ENCODE measurements at regions not wholly inside any gene's neighbourhood (a gene's known extent, or its start where the extent isn't known, plus 50 kb on each side); places are given as distances from the start of the nearest gene placed in this dataset.
"Not testable (repeated sequence)": the region's sequence is repeated elsewhere in the genome, so short reads cannot be mapped to it uniquely, and the experiment has no call there.

DNA sequence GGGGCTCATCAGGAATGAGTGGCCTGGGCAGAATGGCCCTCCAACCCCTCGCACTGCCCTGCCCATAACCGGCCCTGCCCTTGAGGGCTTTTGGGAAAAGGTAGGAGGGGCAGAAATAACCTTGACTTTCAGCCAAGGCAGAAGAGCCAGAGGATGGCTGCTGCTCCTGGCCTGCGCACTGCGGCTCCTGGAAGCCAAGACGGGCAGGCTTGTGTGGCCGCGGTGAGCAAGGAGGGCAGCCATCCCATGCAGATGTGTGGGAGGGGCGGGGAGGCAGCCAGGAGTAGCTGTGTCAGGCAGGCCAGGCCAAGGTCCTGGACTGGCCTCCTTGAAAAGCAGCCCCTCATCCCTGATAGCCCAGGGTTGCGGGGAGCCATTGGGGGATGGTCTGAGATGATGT, 57.6 kb upstream of the URI1 start:
- WGBS, 2 donors: 56 to 74% methylated on average over 9 of the region's 9 CpGs
- no peaks in the 10 kb centered on the region for H3K4me1 ChIP-seq
- H3K9me3 ChIP-seq: no peaks in the 10 kb centered on the region
- no peaks in the 10 kb centered on the region for H3K36me3 ChIP-seq
- H3K4me3 ChIP-seq: no peak overlapping the region
- H3K27ac ChIP-seq: no peak overlapping the region
- TF ChIP-seq, protein P1, sequence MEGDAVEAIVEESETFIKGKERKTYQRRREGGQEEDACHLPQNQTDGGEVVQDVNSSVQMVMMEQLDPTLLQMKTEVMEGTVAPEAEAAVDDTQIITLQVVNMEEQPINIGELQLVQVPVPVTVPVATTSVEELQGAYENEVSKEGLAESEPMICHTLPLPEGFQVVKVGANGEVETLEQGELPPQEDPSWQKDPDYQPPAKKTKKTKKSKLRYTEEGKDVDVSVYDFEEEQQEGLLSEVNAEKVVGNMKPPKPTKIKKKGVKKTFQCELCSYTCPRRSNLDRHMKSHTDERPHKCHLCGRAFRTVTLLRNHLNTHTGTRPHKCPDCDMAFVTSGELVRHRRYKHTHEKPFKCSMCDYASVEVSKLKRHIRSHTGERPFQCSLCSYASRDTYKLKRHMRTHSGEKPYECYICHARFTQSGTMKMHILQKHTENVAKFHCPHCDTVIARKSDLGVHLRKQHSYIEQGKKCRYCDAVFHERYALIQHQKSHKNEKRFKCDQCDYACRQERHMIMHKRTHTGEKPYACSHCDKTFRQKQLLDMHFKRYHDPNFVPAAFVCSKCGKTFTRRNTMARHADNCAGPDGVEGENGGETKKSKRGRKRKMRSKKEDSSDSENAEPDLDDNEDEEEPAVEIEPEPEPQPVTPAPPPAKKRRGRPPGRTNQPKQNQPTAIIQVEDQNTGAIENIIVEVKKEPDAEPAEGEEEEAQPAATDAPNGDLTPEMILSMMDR (IDR thresholded peaks at IDR 0.05): no peak
- TF ChIP-seq EP300 (IDR thresholded peaks at IDR 0.05): no peak
- TF ChIP-seq POLR2A (IDR thresholded peaks at IDR 0.05): no peak
- H3K27me3 ChIP-seq: peaks cover 0 to 8% of the 10 kb centered on the region in 2 donors
- no peak for DNase-seq (ENCODE audit: low spot score in 2 of 2)

DNA sequence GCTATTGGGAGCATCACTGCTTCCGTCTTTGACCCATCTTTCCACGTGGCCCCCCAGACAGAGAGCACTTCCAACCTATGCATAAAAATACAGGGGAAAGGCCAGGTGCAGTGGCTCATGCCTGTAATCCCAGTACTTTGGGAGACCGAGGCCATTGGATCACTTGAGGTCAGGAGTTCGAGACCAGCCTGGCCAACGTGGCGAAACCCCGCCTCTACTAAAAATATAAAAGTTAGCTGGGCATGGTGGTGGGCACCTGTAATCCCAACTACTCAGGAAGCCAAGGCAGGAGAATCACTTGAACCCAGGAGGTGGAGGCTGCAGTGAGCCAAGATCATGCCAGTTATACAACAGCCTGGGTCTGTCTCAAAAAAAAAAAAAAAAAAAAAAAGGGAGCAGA, 55.9 kb upstream of the URI1 start:
- WGBS, 2 donors: 86 to 87% methylated on average over 7 of the region's 7 CpGs
- H3K36me3 ChIP-seq; H3K27ac ChIP-seq; H3K9me3 ChIP-seq; H3K4me1 ChIP-seq; H3K27me3 ChIP-seq; DNase-seq (ENCODE audit: low spot score in 2 of 2); H3K4me3 ChIP-seq: not testable (repeated sequence)

DNA sequence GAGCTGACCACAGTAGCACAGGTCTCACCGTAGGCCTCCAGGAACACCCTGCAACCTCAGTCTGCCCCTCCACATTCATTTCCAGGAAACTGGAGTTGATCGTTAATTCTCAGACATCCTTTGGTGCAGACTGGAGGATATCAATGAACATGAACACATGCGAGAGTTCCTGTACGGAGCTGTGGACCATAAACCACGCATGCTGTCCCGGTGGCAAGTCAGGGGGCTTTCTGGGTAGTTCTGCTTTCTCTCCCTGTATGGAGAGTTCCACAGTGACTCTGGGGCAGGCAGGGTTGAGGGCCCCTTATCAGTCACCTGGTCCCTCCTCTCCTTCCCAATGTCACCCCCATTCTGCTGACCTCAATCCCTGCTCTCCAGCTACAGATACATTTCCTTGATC, 55.5 kb upstream of the URI1 start:
- Histone ChIP-seq H3K36me3 (no peaks in the 10 kb centered on the region), H3K4me1 (no peaks in the 10 kb centered on the region), H3K9me3 (no peaks in the 10 kb centered on the region), H3K4me3 (no peak overlapping the region), H3K27ac (no peak overlapping the region), H3K27me3 (no peaks in the 10 kb centered on the region)
- WGBS, 2 donors: 73 to 80% methylated on average over 6 of the region's 6 CpGs
- TF ChIP-seq POLR2A (IDR thresholded peaks at IDR 0.05) (no peak), EP300 (IDR thresholded peaks at IDR 0.05) (no peak)
- TF ChIP-seq, protein P1 (IDR thresholded peaks at IDR 0.05): no peak
- no peak for DNase-seq (ENCODE audit: low spot score in 2 of 2)

DNA sequence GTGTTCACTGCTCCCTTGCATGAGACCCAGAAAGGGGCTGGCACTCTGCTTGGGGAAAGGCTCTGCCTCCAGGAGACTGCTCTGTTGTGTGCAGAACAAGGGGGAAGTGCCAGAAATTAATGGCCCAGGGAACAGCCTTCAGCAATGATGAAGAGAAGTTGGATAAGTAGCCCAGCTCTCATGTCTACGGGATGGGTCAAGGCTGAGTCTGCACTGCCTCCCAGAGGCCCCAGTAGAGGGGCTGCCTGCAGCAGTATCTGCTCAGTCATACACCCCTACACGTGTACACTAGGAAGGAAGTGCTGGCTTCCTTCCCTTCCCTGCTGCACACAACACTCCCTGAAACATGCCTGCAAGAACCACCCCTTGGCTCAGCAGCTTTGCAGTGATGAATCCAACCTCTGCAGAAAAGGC, 54.6 kb upstream of the URI1 start:
- no peak overlapping the region for H3K27ac ChIP-seq
- no peaks in the 10 kb centered on the region for H3K9me3 ChIP-seq
- H3K27me3 ChIP-seq: no peaks in the 10 kb centered on the region
- H3K4me3 ChIP-seq: no peak overlapping the region
- DNase-seq (ENCODE audit: low spot score in 2 of 2): no peak
- WGBS, 2 donors: 5 to 11% methylated on average over 2 of the region's 2 CpGs
- H3K4me1 ChIP-seq: no peaks in the 10 kb centered on the region
- TF ChIP-seq, protein P1 (IDR thresholded peaks at IDR 0.05): no peak
- no peak for TF ChIP-seq POLR2A (IDR thresholded peaks at IDR 0.05)
- no peak for TF ChIP-seq EP300 (IDR thresholded peaks at IDR 0.05)
- H3K36me3 ChIP-seq: no peaks in the 10 kb centered on the region

DNA sequence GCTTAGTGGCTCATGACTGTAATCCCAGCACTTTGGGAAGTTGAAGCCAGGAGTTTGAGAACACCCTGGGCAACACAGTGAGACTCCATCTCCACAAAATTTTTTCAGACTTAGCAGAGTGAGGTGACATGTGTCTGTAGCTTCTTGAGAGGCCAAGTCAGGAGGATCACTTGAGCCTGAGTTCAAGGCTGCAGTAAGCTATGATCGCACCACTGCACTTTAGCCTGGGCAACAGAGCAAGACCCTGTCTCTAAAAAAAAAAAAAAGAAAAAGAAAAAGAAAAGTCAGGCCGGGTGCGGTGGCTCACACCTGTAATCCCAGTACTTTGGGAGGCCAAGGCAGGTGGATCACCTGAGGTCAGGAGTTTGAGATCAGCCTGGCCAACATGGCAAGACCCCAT, 54.0 kb upstream of the URI1 start:
- H3K4me3 ChIP-seq; H3K9me3 ChIP-seq; H3K4me1 ChIP-seq; H3K36me3 ChIP-seq; H3K27ac ChIP-seq; H3K27me3 ChIP-seq; DNase-seq (ENCODE audit: low spot score in 2 of 2): not testable (repeated sequence)
- WGBS, 2 donors: 94 to 95% methylated on average over 3 of the region's 3 CpGs

DNA sequence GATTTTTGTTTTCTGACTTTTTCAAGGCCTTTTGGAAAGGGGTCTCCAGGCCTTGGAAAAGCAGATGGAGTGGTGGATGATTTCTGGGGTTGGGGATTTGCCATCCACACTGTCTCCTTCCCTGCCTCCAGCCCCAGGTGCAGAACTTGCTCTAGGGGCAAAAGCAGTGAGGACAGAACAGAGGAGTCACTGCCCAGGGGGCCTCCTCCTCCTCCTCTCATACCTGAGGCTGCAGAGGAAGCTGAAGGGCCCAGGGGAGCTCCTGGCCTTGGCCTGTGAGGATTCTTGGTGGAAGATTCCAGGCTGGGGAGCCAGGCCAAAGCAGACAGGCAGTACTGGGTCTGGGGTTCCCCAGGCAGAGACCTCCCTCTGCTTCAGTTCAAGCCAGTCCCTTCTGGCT, 52.3 kb upstream of the URI1 start:
- Histone ChIP-seq H3K36me3 (no peaks in the 10 kb centered on the region), H3K4me3 (no peak overlapping the region), H3K27me3 (no peaks in the 10 kb centered on the region), H3K27ac (no peak overlapping the region), H3K4me1 (no peaks in the 10 kb centered on the region), H3K9me3 (no peaks in the 10 kb centered on the region)
- no peak for TF ChIP-seq POLR2A (IDR thresholded peaks at IDR 0.05)
- TF ChIP-seq EP300 (IDR thresholded peaks at IDR 0.05): no peak
- TF ChIP-seq, protein P1 (IDR thresholded peaks at IDR 0.05): no peak
- DNase-seq (ENCODE audit: low spot score in 2 of 2): no peak

All from tibial nerve (tissue), 4 donors.